Ovary (tissue), 3 donors: ENCODE measurements at regions not wholly inside any gene's neighbourhood (a gene's known extent, or its start where the extent isn't known, plus 50 kb on each side); places are given as distances from the start of the nearest gene placed in this dataset.

ENCODE experiments used
- EP300 ChIP-seq: sonication (generic); formaldehyde crosslinking; IDR thresholded peaks from one replicate; pipeline ENCODE4 v1.6.1; 2017; ENCODE audit warnings: antibody characterized with exemption
- POLR2A ChIP-seq: fragments of 450-650 bp; IDR thresholded peaks from one replicate; pipeline ENCODE4 v1.6.1; 2017; ENCODE audit warnings: antibody characterized with exemption, mild to moderate bottlenecking, moderate library complexity
- TF ChIP-seq, protein P1 (sequence below), 3 donors: fragments of 450-650 bp in 2 of 3; fragments of 200-600 bp in 1 of 3; IDR thresholded peaks; one replicate each; pipeline versions ENCODE4 v1.5.1 to v1.8.0; 2016 to 2022; ENCODE audit warnings: antibody characterized with exemption in 3 of 3, mild to moderate bottlenecking in 1 of 3
- donor health status: DM: no; HTN: no; CAD: no.

DNA sequence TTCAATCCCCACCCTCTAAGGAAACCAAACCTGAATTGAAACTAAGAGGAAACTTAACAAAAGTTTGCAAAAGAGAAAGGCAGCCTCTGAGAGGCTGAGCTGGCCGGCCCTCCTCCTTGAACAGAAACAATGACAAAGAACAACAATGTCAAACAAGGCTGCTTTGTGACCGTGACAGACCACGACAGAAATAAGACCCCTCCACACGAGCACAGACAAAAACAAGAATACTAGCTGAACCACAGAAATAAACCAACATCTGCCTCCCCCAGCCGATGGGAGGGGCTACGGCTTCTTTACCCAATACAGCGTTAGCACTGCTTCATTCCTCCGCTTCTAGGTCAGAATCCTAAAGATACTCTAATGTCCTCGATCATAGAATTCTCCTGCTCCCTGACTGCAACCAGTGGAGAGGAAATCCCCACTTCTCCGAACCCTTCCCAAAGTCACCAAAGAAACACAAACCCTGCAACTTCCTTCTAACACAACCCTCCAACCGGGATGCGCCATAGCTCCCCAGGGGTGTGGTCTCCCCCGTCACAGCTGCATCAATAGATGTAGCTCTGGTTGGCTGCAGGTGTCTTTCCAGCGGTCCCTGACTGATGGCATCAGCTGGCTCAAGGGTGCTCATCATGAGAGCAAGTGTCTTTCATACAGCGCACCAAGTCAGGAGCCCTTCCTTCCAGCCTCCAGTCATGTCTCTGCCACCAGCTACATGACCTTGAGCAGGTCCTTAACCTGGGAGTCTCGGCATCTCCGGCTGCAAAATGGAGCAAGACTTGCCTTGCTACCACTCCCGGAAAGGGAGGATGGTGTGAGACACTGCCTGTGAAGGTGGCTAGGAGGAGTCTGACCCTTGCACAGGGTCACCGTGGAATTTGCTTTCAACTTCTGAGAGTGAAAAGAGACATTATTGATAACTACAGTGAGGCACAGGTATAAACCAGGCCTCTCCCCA, 198.6 kb downstream of the HAUS1 start:
- TF ChIP-seq, protein P1, sequence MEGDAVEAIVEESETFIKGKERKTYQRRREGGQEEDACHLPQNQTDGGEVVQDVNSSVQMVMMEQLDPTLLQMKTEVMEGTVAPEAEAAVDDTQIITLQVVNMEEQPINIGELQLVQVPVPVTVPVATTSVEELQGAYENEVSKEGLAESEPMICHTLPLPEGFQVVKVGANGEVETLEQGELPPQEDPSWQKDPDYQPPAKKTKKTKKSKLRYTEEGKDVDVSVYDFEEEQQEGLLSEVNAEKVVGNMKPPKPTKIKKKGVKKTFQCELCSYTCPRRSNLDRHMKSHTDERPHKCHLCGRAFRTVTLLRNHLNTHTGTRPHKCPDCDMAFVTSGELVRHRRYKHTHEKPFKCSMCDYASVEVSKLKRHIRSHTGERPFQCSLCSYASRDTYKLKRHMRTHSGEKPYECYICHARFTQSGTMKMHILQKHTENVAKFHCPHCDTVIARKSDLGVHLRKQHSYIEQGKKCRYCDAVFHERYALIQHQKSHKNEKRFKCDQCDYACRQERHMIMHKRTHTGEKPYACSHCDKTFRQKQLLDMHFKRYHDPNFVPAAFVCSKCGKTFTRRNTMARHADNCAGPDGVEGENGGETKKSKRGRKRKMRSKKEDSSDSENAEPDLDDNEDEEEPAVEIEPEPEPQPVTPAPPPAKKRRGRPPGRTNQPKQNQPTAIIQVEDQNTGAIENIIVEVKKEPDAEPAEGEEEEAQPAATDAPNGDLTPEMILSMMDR (IDR thresholded peaks at IDR 0.05) = no peak
- TF ChIP-seq POLR2A = no peak
- TF ChIP-seq EP300 = no peak
